ENCODE measurements at regions not wholly inside any gene's neighbourhood (a gene's known extent, or its start where the extent isn't known, plus 50 kb on each side); places are given as distances from the start of the nearest gene placed in this dataset.
"Not testable (repeated sequence)": the region's sequence is repeated elsewhere in the genome, so short reads cannot be mapped to it uniquely, and the experiment has no call there.

GRCh38 chr5:85304524-85304923 lies 919.8 kb upstream of the EDIL3 start:
- WGBS, result 76% methylated on average over 2 of the region's 2 CpGs
- ATAC-seq, result no peak
- no peak overlapping the region for H3K4me3 ChIP-seq (ENCODE audit: low read length)
- no peak for DNase-seq
- H3K4me1 ChIP-seq (ENCODE audit: control insufficient read depth, insufficient read depth, low read length), result no peaks in the 10 kb centered on the region
- intact Hi-C loops (cut with DNase I), result no loop called here
- no peaks in the 10 kb centered on the region for H3K9me3 ChIP-seq (ENCODE audit: control insufficient read depth, low read length)
- H3K27me3 ChIP-seq (ENCODE audit: control insufficient read depth, insufficient read depth), result no peaks in the 10 kb centered on the region
- no peak overlapping the region for H3K27ac ChIP-seq (ENCODE audit: low read length)

DNA sequence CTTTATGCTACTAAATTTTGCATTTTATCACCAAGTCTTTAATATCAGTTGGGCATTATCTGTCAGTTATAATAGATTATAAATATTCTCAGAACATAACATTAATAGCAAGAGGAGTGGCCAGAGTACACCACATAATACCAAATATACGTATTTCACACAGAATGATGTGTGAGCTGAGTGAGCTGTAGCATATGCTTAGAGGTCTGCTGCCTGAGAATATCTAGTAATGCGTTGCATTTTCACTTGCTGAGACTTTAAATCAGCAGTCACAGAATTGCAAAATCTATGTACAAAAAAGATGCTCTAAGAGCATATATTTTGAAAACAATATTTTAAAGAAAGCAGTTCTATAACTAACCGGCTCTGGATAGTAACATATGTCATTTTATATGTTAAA lies 921.1 kb upstream of the EDIL3 start:
- Histone ChIP-seq H3K9me3 (ENCODE audit: control insufficient read depth, low read length) (no peaks in the 10 kb centered on the region), H3K4me3 (ENCODE audit: low read length) (no peak overlapping the region), H3K4me1 (ENCODE audit: control insufficient read depth, insufficient read depth, low read length) (no peaks in the 10 kb centered on the region), H3K27ac (ENCODE audit: low read length) (no peak overlapping the region), H3K27me3 (ENCODE audit: control insufficient read depth, insufficient read depth) (no peaks in the 10 kb centered on the region)
- intact Hi-C loops (cut with DNase I), result no loop called here
- 74% methylated on average over 3 of the region's 3 CpGs for WGBS
- DNase-seq (no peak), ATAC-seq (no peak)

DNA sequence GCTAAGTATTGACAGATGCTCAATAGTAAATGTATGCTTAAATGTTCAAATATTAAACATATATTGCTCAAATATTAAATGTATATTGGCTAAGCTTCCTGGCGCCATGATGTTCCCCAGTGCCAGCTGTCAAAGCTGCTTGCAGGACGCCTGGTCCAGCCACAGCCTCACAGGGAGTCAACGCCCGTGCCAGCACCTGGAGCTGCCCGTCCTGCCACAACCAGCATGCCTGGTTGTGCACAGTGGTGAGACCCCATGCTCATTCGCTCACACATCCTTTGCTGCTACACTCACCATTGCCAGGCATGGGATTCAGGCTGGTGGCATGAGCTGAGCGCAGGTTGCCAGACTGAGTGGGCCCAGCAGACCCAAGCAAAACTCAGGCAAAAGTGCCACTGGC lies 926.9 kb upstream of the EDIL3 start:
- H3K4me3 ChIP-seq (ENCODE audit: low read length), result no peak overlapping the region
- no peaks in the 10 kb centered on the region for H3K27me3 ChIP-seq (ENCODE audit: control insufficient read depth, insufficient read depth)
- WGBS, result 75% methylated on average over 7 of the region's 7 CpGs
- intact Hi-C loops (cut with DNase I), result no loop called here
- ATAC-seq, result no peak
- H3K4me1 ChIP-seq (ENCODE audit: control insufficient read depth, insufficient read depth, low read length), result no peaks in the 10 kb centered on the region
- H3K27ac ChIP-seq (ENCODE audit: low read length), result no peak overlapping the region
- no peaks in the 10 kb centered on the region for H3K9me3 ChIP-seq (ENCODE audit: control insufficient read depth, low read length)
- DNase-seq, result peak in 2 of 3 donors; percentile 33

DNA sequence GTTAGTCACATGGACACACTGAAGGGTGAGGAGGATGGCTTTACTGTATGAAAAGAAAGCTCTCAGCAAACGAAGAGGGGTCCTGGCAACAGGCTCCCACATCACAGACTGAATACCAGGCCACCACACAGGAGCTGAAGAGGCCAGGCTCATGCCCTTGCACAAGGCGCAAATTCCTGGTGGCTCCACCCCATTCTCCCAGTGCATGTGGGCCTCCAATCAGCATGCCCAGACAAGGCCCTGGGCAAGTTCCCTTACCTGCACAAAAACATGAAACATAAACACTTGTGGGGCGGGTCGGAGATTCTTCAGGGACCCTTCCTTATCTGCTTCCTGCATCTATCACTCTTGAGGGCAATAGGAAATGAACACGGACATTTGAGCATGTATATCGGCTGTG lies 935.8 kb upstream of the EDIL3 start:
- Histone ChIP-seq H3K4me1 (ENCODE audit: control insufficient read depth, insufficient read depth, low read length) (no peaks in the 10 kb centered on the region), H3K4me3 (ENCODE audit: low read length) (no peak overlapping the region), H3K27ac (ENCODE audit: low read length) (no peak overlapping the region), H3K9me3 (ENCODE audit: control insufficient read depth, low read length) (no peaks in the 10 kb centered on the region), H3K27me3 (ENCODE audit: control insufficient read depth, insufficient read depth) (no peaks in the 10 kb centered on the region)
- ATAC-seq, result no peak
- 65% methylated on average over 6 of the region's 6 CpGs for WGBS
- no peak for DNase-seq
- intact Hi-C loops (cut with DNase I), result no loop called here

- no peak for ATAC-seq
- Histone ChIP-seq H3K4me1 (ENCODE audit: control insufficient read depth, insufficient read depth, low read length) (no peaks in the 10 kb centered on the region), H3K4me3 (ENCODE audit: low read length) (no peak overlapping the region), H3K27me3 (ENCODE audit: control insufficient read depth, insufficient read depth) (no peaks in the 10 kb centered on the region), H3K27ac (ENCODE audit: low read length) (no peak overlapping the region), H3K9me3 (ENCODE audit: control insufficient read depth, low read length) (no peaks in the 10 kb centered on the region)
- intact Hi-C loops (cut with DNase I), result no loop called here
- 67% methylated on average over 1 of the region's 1 CpG for WGBS
- DNase-seq, result no peak
Measured at GRCh38 chr5:85333276-85333675, 948.6 kb upstream of the EDIL3 start.

- Histone ChIP-seq H3K4me3 (ENCODE audit: low read length) (no peak overlapping the region), H3K9me3 (ENCODE audit: control insufficient read depth, low read length) (no peaks in the 10 kb centered on the region), H3K27ac (ENCODE audit: low read length) (no peak overlapping the region), H3K27me3 (ENCODE audit: control insufficient read depth, insufficient read depth) (no peaks in the 10 kb centered on the region), H3K4me1 (ENCODE audit: control insufficient read depth, insufficient read depth, low read length) (no peaks in the 10 kb centered on the region)
- DNase-seq, result no peak
- WGBS, result 55% methylated on average over 5 of the region's 5 CpGs
- intact Hi-C loops (cut with DNase I), result no loop called here
- no peak for ATAC-seq
Measured at GRCh38 chr5:85337435-85337834, 952.8 kb upstream of the EDIL3 start.

- Histone ChIP-seq H3K4me3 (ENCODE audit: low read length) (no peak overlapping the region), H3K27me3 (ENCODE audit: control insufficient read depth, insufficient read depth) (no peaks in the 10 kb centered on the region), H3K9me3 (ENCODE audit: control insufficient read depth, low read length) (no peaks in the 10 kb centered on the region), H3K4me1 (ENCODE audit: control insufficient read depth, insufficient read depth, low read length) (no peaks in the 10 kb centered on the region), H3K27ac (ENCODE audit: low read length) (no peak overlapping the region)
- intact Hi-C loops (cut with DNase I), result no loop called here
- ATAC-seq (no peak), DNase-seq (no peak)
Measured at GRCh38 chr5:85340790-85341189, 956.1 kb upstream of the EDIL3 start.

GRCh38 chr5:85345818-85346217 lies 961.1 kb upstream of the EDIL3 start:
- Histone ChIP-seq H3K27ac (ENCODE audit: low read length) (no peak overlapping the region), H3K9me3 (ENCODE audit: control insufficient read depth, low read length) (no peaks in the 10 kb centered on the region), H3K4me1 (ENCODE audit: control insufficient read depth, insufficient read depth, low read length) (no peaks in the 10 kb centered on the region), H3K4me3 (ENCODE audit: low read length) (no peak overlapping the region), H3K27me3 (ENCODE audit: control insufficient read depth, insufficient read depth) (no peaks in the 10 kb centered on the region)
- 78% methylated on average over 2 of the region's 2 CpGs for WGBS
- ATAC-seq (no peak), DNase-seq (no peak)
- intact Hi-C loops (cut with DNase I), result no loop called here

DNA sequence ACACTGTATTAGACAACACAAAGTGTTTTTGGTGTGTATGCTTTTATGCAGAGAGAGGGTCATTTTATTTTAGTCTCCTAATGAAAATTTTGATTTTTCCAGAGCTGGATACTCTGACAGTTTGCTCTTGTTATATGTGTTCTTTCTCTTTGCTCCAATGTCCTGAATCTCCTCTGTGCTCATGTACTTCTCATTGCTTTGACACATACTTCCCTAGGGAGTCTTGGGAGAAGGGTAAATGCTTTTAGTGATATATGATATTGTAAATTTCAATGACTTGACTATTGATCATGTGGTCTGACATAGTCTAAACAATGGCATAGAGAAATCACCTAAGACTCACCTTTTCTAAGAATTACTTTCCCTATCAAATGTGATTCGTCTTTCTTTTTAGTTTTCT lies 972.6 kb upstream of the EDIL3 start:
- H3K27ac ChIP-seq (ENCODE audit: low read length), result no peak overlapping the region
- DNase-seq (no peak), ATAC-seq (no peak)
- intact Hi-C loops (cut with DNase I), result no loop called here
- H3K4me3 ChIP-seq (ENCODE audit: low read length), result no peak overlapping the region
- no peaks in the 10 kb centered on the region for H3K27me3 ChIP-seq (ENCODE audit: control insufficient read depth, insufficient read depth)
- H3K9me3 ChIP-seq (ENCODE audit: control insufficient read depth, low read length), result no peaks in the 10 kb centered on the region
- WGBS, result 88% methylated on average over 1 of the region's 1 CpG
- no peaks in the 10 kb centered on the region for H3K4me1 ChIP-seq (ENCODE audit: control insufficient read depth, insufficient read depth, low read length)

DNA sequence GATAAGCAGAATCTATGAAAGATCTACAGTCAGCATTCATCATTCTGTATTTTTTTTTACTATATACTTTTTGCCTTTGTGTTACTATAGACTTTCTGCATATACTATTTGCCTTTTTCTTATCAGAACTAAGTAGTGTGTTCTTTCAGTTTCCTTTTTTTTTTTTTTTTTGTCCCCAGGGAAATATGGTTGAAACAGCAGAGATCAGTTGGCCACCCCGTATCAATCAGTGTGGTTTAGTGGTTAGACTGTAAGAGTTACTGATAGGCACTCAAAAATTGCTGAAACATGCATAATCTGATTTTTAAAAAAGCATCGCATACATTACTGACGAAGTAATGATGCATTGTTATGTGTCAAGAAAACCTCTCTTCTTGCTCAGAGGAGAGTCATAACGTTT lies 990.8 kb upstream of the EDIL3 start:
- ATAC-seq (no peak), DNase-seq (no peak)
- no peaks in the 10 kb centered on the region for H3K27me3 ChIP-seq (ENCODE audit: control insufficient read depth, insufficient read depth)
- no peaks in the 10 kb centered on the region for H3K4me1 ChIP-seq (ENCODE audit: control insufficient read depth, insufficient read depth, low read length)
- intact Hi-C loops (cut with DNase I), result no loop called here
- 36% methylated on average over 4 of the region's 4 CpGs for WGBS
- no peak overlapping the region for H3K4me3 ChIP-seq (ENCODE audit: low read length)
- H3K9me3 ChIP-seq (ENCODE audit: control insufficient read depth, low read length), result no peaks in the 10 kb centered on the region
- no peak overlapping the region for H3K27ac ChIP-seq (ENCODE audit: low read length)

GRCh38 chr5:85388770-85389169 lies 1004.1 kb upstream of the EDIL3 start:
- no peaks in the 10 kb centered on the region for H3K27me3 ChIP-seq (ENCODE audit: control insufficient read depth, insufficient read depth)
- intact Hi-C loops (cut with DNase I), result no loop called here
- WGBS, result 56% methylated on average over 3 of the region's 3 CpGs
- H3K27ac ChIP-seq (ENCODE audit: low read length), result no peak overlapping the region
- no peaks in the 10 kb centered on the region for H3K4me1 ChIP-seq (ENCODE audit: control insufficient read depth, insufficient read depth, low read length)
- no peaks in the 10 kb centered on the region for H3K9me3 ChIP-seq (ENCODE audit: control insufficient read depth, low read length)
- DNase-seq (no peak), ATAC-seq (no peak)
- no peak overlapping the region for H3K4me3 ChIP-seq (ENCODE audit: low read length)

DNA sequence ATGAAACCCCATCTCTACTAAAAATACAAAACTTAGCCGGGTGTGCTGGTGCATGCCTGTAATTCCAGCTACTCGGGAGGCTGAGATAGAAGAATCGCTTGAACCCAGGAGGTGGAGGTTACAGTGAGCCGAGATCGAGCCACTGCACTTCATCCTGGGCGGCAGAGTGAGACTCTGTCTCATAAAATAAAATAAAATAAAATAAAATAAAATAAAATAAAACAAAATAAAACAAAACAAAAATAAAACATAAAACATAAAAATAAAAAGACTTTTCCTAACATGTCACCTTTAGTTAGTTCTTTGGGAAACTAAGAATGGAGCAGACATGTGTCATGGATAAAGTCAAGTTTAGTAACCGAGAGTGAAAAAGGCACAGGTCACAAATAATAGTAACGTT lies 1007.6 kb upstream of the EDIL3 start:
- H3K27me3 ChIP-seq (ENCODE audit: control insufficient read depth, insufficient read depth); H3K4me1 ChIP-seq (ENCODE audit: control insufficient read depth, insufficient read depth, low read length); DNase-seq; H3K27ac ChIP-seq (ENCODE audit: low read length); H3K9me3 ChIP-seq (ENCODE audit: control insufficient read depth, low read length); ATAC-seq; H3K4me3 ChIP-seq (ENCODE audit: low read length); intact Hi-C loops (cut with DNase I): not testable (repeated sequence)
- 80% methylated on average over 8 of the region's 8 CpGs for WGBS
